Keratinocyte (primary cell): ENCODE measurements at regions not wholly inside any gene's neighbourhood (a gene's known extent, or its start where the extent isn't known, plus 50 kb on each side); places are given as distances from the start of the nearest gene placed in this dataset.

Source experiments
- DNase-seq: peaks from one replicate; pipeline ENCODE4 v3.0.0-alpha.2; 2011; ENCODE audit warnings: low read depth, missing footprints, low spot score
- FAIRE-seq: peaks from 2 replicates; lab custom pipeline; 2011; peaks lifted over from hg19 to GRCh38; lab: Jason Lieb, UNC
- H2AFZ ChIP-seq: 2 replicates; pipeline ENCODE4 v1.6.0; 2012; ENCODE audit warnings: low read length, control low read depth, inconsistent platforms; ENCODE audit not compliant: control insufficient read depth
- H3K27ac ChIP-seq: 2 replicates; pipeline ENCODE4 v1.5.1; 2011; ENCODE audit warnings: low read length; ENCODE audit not compliant: control insufficient read depth, insufficient read depth
- H3K27me3 ChIP-seq: 3 replicates; pipeline ENCODE4 v1.6.0; 2011; ENCODE audit warnings: low read length; ENCODE audit not compliant: control insufficient read depth, insufficient read depth; ENCODE audit errors: extremely low read depth
- H3K36me3 ChIP-seq, 2 experiments: 2 replicates in 1 of 2; 3 replicates in 1 of 2; pipeline ENCODE4 v1.5.1; 2011; ENCODE audit warnings: low read length in 2 of 2, mild to moderate bottlenecking in 1 of 2; ENCODE audit not compliant: control insufficient read depth in 2 of 2, insufficient read depth in 2 of 2; ENCODE audit errors: extremely low read depth in 1 of 2
- H3K4me1 ChIP-seq: 3 replicates; pipeline ENCODE4 v1.5.1; 2011; ENCODE audit warnings: low read length; ENCODE audit not compliant: control insufficient read depth, insufficient read depth; ENCODE audit errors: extremely low read depth
- H3K4me2 ChIP-seq: 3 replicates; pipeline ENCODE4 v1.6.0; 2011; ENCODE audit warnings: low read depth, low read length; ENCODE audit not compliant: control insufficient read depth, insufficient read depth; ENCODE audit errors: extremely low read depth
- H3K4me3 ChIP-seq, 3 experiments: fragments of 200-600 bp in 1 of 3; sonication (generic) in 1 of 3; 2 replicates in 2 of 3; 3 replicates in 1 of 3; pipeline ENCODE4 v1.5.1; 2011 to 2016; ENCODE audit warnings: low read length in 3 of 3, mild to moderate bottlenecking in 3 of 3, control low read depth in 2 of 3, inconsistent platforms in 1 of 3, low read depth in 1 of 3, mixed read lengths in 1 of 3, mixed run types in 1 of 3, moderate library complexity in 1 of 3; ENCODE audit not compliant: control insufficient read depth in 2 of 3, insufficient read depth in 2 of 3; ENCODE audit errors: extremely low read depth in 1 of 3
- H3K79me2 ChIP-seq: 2 replicates; pipeline ENCODE4 v1.6.0; 2012; ENCODE audit warnings: low read length; ENCODE audit not compliant: control insufficient read depth, insufficient read depth
- H3K9ac ChIP-seq: 3 replicates; pipeline ENCODE4 v1.6.0; 2011; ENCODE audit warnings: low read length; ENCODE audit not compliant: control insufficient read depth, insufficient read depth; ENCODE audit errors: extremely low read depth
- H3K9me1 ChIP-seq: 3 replicates; pipeline ENCODE4 v1.6.0; 2011; ENCODE audit warnings: low read length; ENCODE audit not compliant: control insufficient read depth, insufficient read depth; ENCODE audit errors: extremely low read depth
- H3K9me3 ChIP-seq: 2 replicates; pipeline ENCODE4 v1.5.1; 2012; ENCODE audit warnings: low read depth, low read length; ENCODE audit not compliant: control insufficient read depth
- H4K20me1 ChIP-seq: 3 replicates; pipeline ENCODE4 v1.6.0; 2011; ENCODE audit warnings: low read length; ENCODE audit not compliant: control insufficient read depth, insufficient read depth; ENCODE audit errors: extremely low read depth
- CTCF ChIP-seq, 3 experiments: IDR thresholded peaks in 1 of 3; conservative IDR thresholded peaks in 1 of 3; optimal IDR thresholded peaks in 1 of 3; 2 replicates in 2 of 3; 3 replicates in 1 of 3; pipeline versions ENCODE3 to v1.5.1; 2011; ENCODE audit warnings: low read length in 3 of 3, mild to moderate bottlenecking in 3 of 3, moderate library complexity in 2 of 3, control low read depth in 1 of 3, inconsistent platforms in 1 of 3; ENCODE audit not compliant: insufficient read depth in 2 of 3; ENCODE audit errors: extremely low read depth in 1 of 3
- EZH2 ChIP-seq: IDR thresholded peaks from one replicate; pipeline ENCODE4 v1.6.1; 2012; ENCODE audit warnings: inconsistent platforms, mild to moderate bottlenecking, low read length, moderate library complexity
- dilution Hi-C: fragments of 300-500 bp; cut with MboI; formaldehyde crosslinking; loops from one replicate; pipeline ENCODE4 v1.7.0; 2020; ENCODE audit warnings: low sequenced_read_pairs; ENCODE audit not compliant: extremely low pct_ligation_motif_present

GRCh38 chr17:21475571-21475970, 99.4 kb downstream of the KCNJ12 start:
- dilution Hi-C loops, result no loop called here
- Histone ChIP-seq H3K9ac (no peak overlapping the region), H3K79me2 (no peaks in the 10 kb centered on the region), H3K27ac (no peak overlapping the region), H3K36me3 (no peaks in the 10 kb centered on the region), H2AFZ (no peak overlapping the region), H3K4me1 (no peaks in the 10 kb centered on the region), H4K20me1 (no peaks in the 10 kb centered on the region), H3K9me1 (no peaks in the 10 kb centered on the region), H3K4me2 (no peak overlapping the region), H3K4me3 (no peak overlapping the region), H3K27me3 (no peaks in the 10 kb centered on the region), H3K9me3 (no peaks in the 10 kb centered on the region)
- no peak for FAIRE-seq
- no peak for DNase-seq
- TF ChIP-seq EZH2, result no peak
- no peak for TF ChIP-seq CTCF (optimal IDR thresholded peaks at IDR 0.05 in 1 of 3, IDR thresholded peaks at IDR 0.05 in 1 of 3, conservative IDR thresholded peaks at IDR 0.05 in 1 of 3; ENCODE audit: extremely low read depth in 1 of 3, insufficient read depth in 2 of 3, low read length in 3 of 3)

GRCh38 chr17:21476867-21477266, 100.7 kb downstream of the KCNJ12 start:
- no peak for FAIRE-seq

More at GRCh38 chr17:21476867-21477266, 100.7 kb downstream of the KCNJ12 start:
- Histone ChIP-seq H3K9me3 (no peaks in the 10 kb centered on the region), H2AFZ (no peak overlapping the region), H3K79me2 (no peaks in the 10 kb centered on the region), H3K4me1 (no peaks in the 10 kb centered on the region), H3K9ac (no peak overlapping the region), H3K27ac (no peak overlapping the region), H3K36me3 (no peaks in the 10 kb centered on the region), H3K4me2 (no peak overlapping the region), H3K4me3 (no peak overlapping the region), H3K9me1 (no peaks in the 10 kb centered on the region), H3K27me3 (no peaks in the 10 kb centered on the region), H4K20me1 (no peaks in the 10 kb centered on the region)
- TF ChIP-seq EZH2 (no peak), CTCF (optimal IDR thresholded peaks at IDR 0.05 in 1 of 3, IDR thresholded peaks at IDR 0.05 in 1 of 3, conservative IDR thresholded peaks at IDR 0.05 in 1 of 3; ENCODE audit: extremely low read depth in 1 of 3, insufficient read depth in 2 of 3, low read length in 3 of 3) (no peak)
- no peak for DNase-seq
- dilution Hi-C loops, result no loop called here
